H1 (cell line): ENCODE measurements at regions not wholly inside any gene's neighbourhood (a gene's known extent, or its start where the extent isn't known, plus 50 kb on each side); places are given as distances from the start of the nearest gene placed in this dataset.

Experiments used
- CTCF ChIA-PET: fragments of 300-600 bp; sonication (Branson Sonifier 250); formaldehyde crosslinking; loops from one replicate; lab custom pipeline; 2021; ENCODE audit not compliant: partially characterized antibody; lab: Charles Lee
- POLR2A ChIA-PET: fragments of 300-600 bp; sonication (Branson Sonifier 250); formaldehyde crosslinking; loops from one replicate; lab custom pipeline; 2021; ENCODE audit warnings: inconsistent platforms; ENCODE audit not compliant: partially characterized antibody; lab: Charles Lee
- DNase-seq, 2 experiments: peaks; one replicate each; pipeline versions ENCODE4 v3.0.0 to v3.0.0-alpha.2; 2010 to 2022; ENCODE audit warnings: low spot score in 2 of 2, low read depth in 1 of 2, mixed read lengths in 1 of 2
- FAIRE-seq: peaks from 2 replicates; lab custom pipeline; 2011; peaks lifted over from hg19 to GRCh38; lab: Jason Lieb, UNC
- H2AFZ ChIP-seq: 2 replicates; pipeline ENCODE4 v1.8.1; 2012; ENCODE audit warnings: low read length, inconsistent platforms
- H2AK5ac ChIP-seq: 2 replicates; pipeline ENCODE4 v1.6.1; 2013; ENCODE audit warnings: low read depth, low read length
- H2BK120ac ChIP-seq: replicated peaks from 2 replicates; pipeline ENCODE3; 2013; ENCODE audit warnings: low read depth, low read length, inconsistent platforms
- H2BK12ac ChIP-seq: 2 replicates; pipeline ENCODE4 v1.6.1; 2013; ENCODE audit warnings: low read depth, low read length
- H2BK15ac ChIP-seq: 2 replicates; pipeline ENCODE4 v1.6.1; 2013; ENCODE audit warnings: low read length
- H2BK20ac ChIP-seq: 2 replicates; pipeline ENCODE4 v1.6.1; 2013; ENCODE audit warnings: low read length
- H2BK5ac ChIP-seq: 2 replicates; pipeline ENCODE4 v1.6.1; 2013; ENCODE audit warnings: low read depth, low read length
- H3K14ac ChIP-seq: 2 replicates; pipeline ENCODE4 v1.6.1; 2013; ENCODE audit warnings: inconsistent platforms; ENCODE audit not compliant: insufficient read length
- H3K18ac ChIP-seq: 2 replicates; pipeline ENCODE4 v1.6.1; 2013; ENCODE audit warnings: low read length; ENCODE audit errors: extremely low read depth
- H3K23ac ChIP-seq: 2 replicates; pipeline ENCODE4 v1.6.1; 2013; ENCODE audit warnings: inconsistent platforms; ENCODE audit not compliant: insufficient read length
- H3K23me2 ChIP-seq: 2 replicates; pipeline ENCODE4 v1.6.1; 2013; ENCODE audit warnings: low read depth, low read length
- H3K27ac ChIP-seq: 2 replicates; pipeline ENCODE4 v1.6.1; 2011; ENCODE audit warnings: low read depth, low read length, inconsistent platforms
- H3K27me3 ChIP-seq, 4 experiments: replicated peaks in 1 of 4; 1 replicate in 1 of 4; 2 replicates in 3 of 4; pipeline versions ENCODE4 v1.6.1 to v1.8.1; 2011 to 2013; ENCODE audit warnings: low read length in 3 of 4, mild to moderate bottlenecking in 3 of 4, inconsistent platforms in 2 of 4, mixed read lengths in 2 of 4, moderate library complexity in 1 of 4; ENCODE audit not compliant: control insufficient read depth in 3 of 4, insufficient read depth in 3 of 4; ENCODE audit errors: extremely low read depth in 1 of 4
- H3K36me3 ChIP-seq, 4 experiments: 2 replicates each; pipeline versions ENCODE4 v1.6.1 to v1.8.1; 2011 to 2013; ENCODE audit warnings: mild to moderate bottlenecking in 4 of 4, low read length in 3 of 4, moderate library complexity in 2 of 4, control low read depth in 1 of 4, inconsistent platforms in 1 of 4; ENCODE audit not compliant: insufficient read depth in 4 of 4, control insufficient read depth in 2 of 4
- H3K4ac ChIP-seq: replicated peaks from 2 replicates; pipeline ENCODE3; 2013; ENCODE audit warnings: low read length, low read depth, mixed read lengths, inconsistent platforms; ENCODE audit not compliant: insufficient read length
- H3K4me1 ChIP-seq, 4 experiments: replicated peaks in 1 of 4; 1 replicate in 1 of 4; 2 replicates in 3 of 4; pipeline versions ENCODE4 v1.6.1 to v1.8.1; 2011 to 2013; ENCODE audit warnings: low read length in 3 of 4, inconsistent platforms in 2 of 4, mixed read lengths in 1 of 4; ENCODE audit not compliant: insufficient read depth in 4 of 4, control insufficient read depth in 3 of 4
- H3K4me2 ChIP-seq, 2 experiments: 2 replicates each; pipeline versions ENCODE4 v1.6.1 to v1.8.1; 2011 to 2013; ENCODE audit warnings: low read depth in 2 of 2, low read length in 2 of 2, control low read depth in 1 of 2, inconsistent platforms in 1 of 2, mild to moderate bottlenecking in 1 of 2; ENCODE audit not compliant: insufficient read depth in 1 of 2
- H3K4me3 ChIP-seq, 4 experiments: fragments of 200-600, 300-600 bp in 1 of 4; sonication (generic), shearing (Covaris generic), sonication (Bioruptor Twin) in 1 of 4; 2 replicates each; pipeline versions ENCODE4 v1.5.1 to v1.8.1; 2011 to 2016; ENCODE audit warnings: low read length in 4 of 4, low read depth in 3 of 4, control low read depth in 2 of 4, inconsistent platforms in 2 of 4, mild to moderate bottlenecking in 2 of 4, mixed read lengths in 1 of 4, moderate library complexity in 1 of 4; ENCODE audit not compliant: insufficient read depth in 2 of 4; ENCODE audit errors: extremely low read depth in 1 of 4
- H3K56ac ChIP-seq: replicated peaks from 2 replicates; pipeline ENCODE3; 2013; ENCODE audit warnings: low read depth, mild to moderate bottlenecking, mixed read lengths, low read length, inconsistent platforms; ENCODE audit not compliant: insufficient read length
- H3K79me1 ChIP-seq: 2 replicates; pipeline ENCODE4 v1.6.1; 2013; ENCODE audit warnings: low read depth, low read length, control low read depth
- H3K79me2 ChIP-seq, 2 experiments: 2 replicates each; pipeline versions ENCODE4 v1.6.1 to v1.8.1; 2012 to 2013; ENCODE audit warnings: low read length in 2 of 2, mild to moderate bottlenecking in 2 of 2, inconsistent platforms in 1 of 2; ENCODE audit not compliant: insufficient read depth in 2 of 2, control insufficient read depth in 1 of 2
- H3K9ac ChIP-seq, 4 experiments: replicated peaks in 1 of 4; 1 replicate in 1 of 4; 2 replicates in 3 of 4; pipeline versions ENCODE4 v1.6.1 to v1.8.1; 2011 to 2013; ENCODE audit warnings: low read depth in 3 of 4, low read length in 3 of 4, control low read depth in 2 of 4, mild to moderate bottlenecking in 2 of 4, moderate library complexity in 2 of 4, inconsistent platforms in 1 of 4; ENCODE audit errors: extremely low read depth in 1 of 4
- H3K9me3 ChIP-seq, 2 experiments: 2 replicates each; pipeline versions ENCODE4 v1.6.1 to v1.8.1; 2012 to 2013; ENCODE audit warnings: mild to moderate bottlenecking in 2 of 2, moderate library complexity in 2 of 2, control low read depth in 1 of 2, inconsistent platforms in 1 of 2, low read depth in 1 of 2, low read length in 1 of 2, mixed read lengths in 1 of 2; ENCODE audit not compliant: insufficient read depth in 2 of 2
- H4K20me1 ChIP-seq, 2 experiments: replicated peaks in 1 of 2; 2 replicates each; pipeline versions ENCODE3 to v1.8.1; 2011 to 2013; ENCODE audit warnings: inconsistent platforms in 2 of 2, low read length in 2 of 2, mild to moderate bottlenecking in 1 of 2; ENCODE audit not compliant: insufficient read depth in 2 of 2, control insufficient read depth in 1 of 2
- H4K5ac ChIP-seq: 2 replicates; pipeline ENCODE4 v1.6.1; 2013; ENCODE audit warnings: low read length, low read depth, mixed read lengths, inconsistent platforms; ENCODE audit not compliant: insufficient read length
- H4K8ac ChIP-seq: 2 replicates; pipeline ENCODE4 v1.8.0; 2013; ENCODE audit warnings: mild to moderate bottlenecking, moderate library complexity, low read length, inconsistent platforms; ENCODE audit not compliant: insufficient read depth; ENCODE audit errors: extremely low read depth
- H4K91ac ChIP-seq: replicated peaks from 2 replicates; pipeline ENCODE3; 2013; ENCODE audit warnings: low read length, mixed read lengths, inconsistent platforms; ENCODE audit not compliant: insufficient read length
- JUN ChIP-seq: IDR thresholded peaks from 2 replicates; pipeline ENCODE4 v1.6.1; 2011; ENCODE audit warnings: low read depth, mild to moderate bottlenecking, improper control_type of control experiment, low read length
- WGBS, 2 experiments: shearing (Covaris generic) in 1 of 2; methylation state at CpG; one replicate each; pipeline versions ENCODE4 v1.1.6 to v1.1.7; 2013 to 2015; ENCODE audit warnings: low lambda C conversion rate in 2 of 2, mixed read lengths in 2 of 2, inconsistent platforms in 1 of 2, low coverage in 1 of 2, missing lambda C conversion rate in 1 of 2; ENCODE audit not compliant: insufficient replicate concordance in 2 of 2, insufficient coverage in 1 of 2, insufficient read length in 1 of 2; ENCODE audit errors: extremely low coverage in 1 of 2, missing lambda C conversion rate in 1 of 2; 5-methylcytosine and 5-hydroxymethylcytosine counted together
- TF ChIP-seq, protein P1 (sequence below): IDR thresholded peaks from 2 replicates; pipeline ENCODE4 v1.6.1; 2012; ENCODE audit warnings: inconsistent platforms

DNA sequence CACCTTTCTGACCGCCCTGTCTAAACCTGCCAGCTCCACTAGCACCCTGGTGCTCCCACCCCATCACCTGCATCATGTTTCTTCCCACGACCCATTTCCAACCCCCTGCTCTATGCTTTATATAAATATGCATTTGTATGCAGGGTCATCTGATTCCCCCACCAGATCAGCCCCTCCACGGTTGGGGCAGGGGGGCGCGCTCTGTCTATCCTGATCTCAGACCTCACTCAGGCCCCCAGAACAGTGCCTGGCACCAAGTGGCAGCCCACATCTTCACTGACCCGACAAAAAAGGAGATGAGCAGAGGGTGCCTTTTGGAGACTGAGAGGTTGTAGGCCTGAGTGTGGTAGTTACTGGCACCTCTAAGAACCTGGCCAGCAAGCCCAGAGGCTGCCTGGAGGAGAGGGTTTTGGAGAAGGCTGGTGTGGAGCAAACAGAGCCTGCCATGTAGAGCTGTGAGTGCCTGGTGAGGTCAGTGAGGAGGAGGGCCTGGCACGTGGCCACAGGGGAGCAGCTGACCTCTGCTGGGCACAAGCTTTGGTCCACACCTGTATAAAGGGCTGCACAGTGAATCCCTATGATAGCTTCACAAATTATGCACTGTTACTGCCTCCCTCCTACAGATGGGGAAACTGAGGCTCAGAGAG lies 86.3 kb upstream of the RTL6 start:
- no peak overlapping the region for H3K23ac ChIP-seq
- no peak overlapping the region for H4K8ac ChIP-seq
- H4K91ac ChIP-seq = no peak overlapping the region
- no peak overlapping the region for H3K4ac ChIP-seq
- H3K4me3 ChIP-seq = no peak overlapping the region
- no peak overlapping the region for H2BK120ac ChIP-seq
- POLR2A ChIA-PET = no interaction called here
- H3K79me1 ChIP-seq = no peaks in the 10 kb centered on the region
- WGBS, 2 experiments = 81% methylated on average over 7 of the region's 7 CpGs; no CpG with 5 or more reads in 1 of the 2 experiments
- no peak overlapping the region for H2BK20ac ChIP-seq
- no peak for DNase-seq
- H3K79me2 ChIP-seq = no peaks in the 10 kb centered on the region
- CTCF ChIA-PET = interaction anchor here (0.6 to 2.0 kb wide), 6 partner anchors 14 to 1791 kb away, joined by 3 to 6 read pairs (median 3); no protein-coding TSS in a partner anchor
- no peak overlapping the region for H3K56ac ChIP-seq
- no peak overlapping the region for H2BK5ac ChIP-seq
- H3K4me2 ChIP-seq = no peak overlapping the region
- no peak for FAIRE-seq
- no peak overlapping the region for H3K9ac ChIP-seq
- no peak overlapping the region for H4K5ac ChIP-seq
- H3K36me3 ChIP-seq = no peaks in the 10 kb centered on the region
- no peak overlapping the region for H3K27ac ChIP-seq
- no peaks in the 10 kb centered on the region for H3K9me3 ChIP-seq
- no peak overlapping the region for H2AFZ ChIP-seq
- no peaks in the 10 kb centered on the region for H3K4me1 ChIP-seq
- H4K20me1 ChIP-seq = no peaks in the 10 kb centered on the region
- no peaks in the 10 kb centered on the region for H3K23me2 ChIP-seq
- H3K14ac ChIP-seq = no peak overlapping the region
- no peak overlapping the region for H2BK15ac ChIP-seq
- H2AK5ac ChIP-seq = no peak overlapping the region
- no peaks in the 10 kb centered on the region; a peak in 2 of 7 replicates for H3K27me3 ChIP-seq
- H3K18ac ChIP-seq = no peak overlapping the region
- H2BK12ac ChIP-seq = no peak overlapping the region
- TF ChIP-seq, protein P1, sequence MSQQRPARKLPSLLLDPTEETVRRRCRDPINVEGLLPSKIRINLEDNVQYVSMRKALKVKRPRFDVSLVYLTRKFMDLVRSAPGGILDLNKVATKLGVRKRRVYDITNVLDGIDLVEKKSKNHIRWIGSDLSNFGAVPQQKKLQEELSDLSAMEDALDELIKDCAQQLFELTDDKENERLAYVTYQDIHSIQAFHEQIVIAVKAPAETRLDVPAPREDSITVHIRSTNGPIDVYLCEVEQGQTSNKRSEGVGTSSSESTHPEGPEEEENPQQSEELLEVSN = no peak
- no peak for TF ChIP-seq JUN
